Smooth muscle cell (in vitro differentiated cells): ENCODE measurements at regions not wholly inside any gene's neighbourhood (a gene's known extent, or its start where the extent isn't known, plus 50 kb on each side); places are given as distances from the start of the nearest gene placed in this dataset.

Experiments used
- DNase-seq: peaks from one replicate; lab custom pipeline; 2025; ENCODE audit not compliant: unreplicated experiment; lab: John Stamatoyannopoulos, UW
- H2AFZ ChIP-seq: fragments of 200-600 bp; sonication (generic); 2 replicates; pipeline ENCODE4 v1.6.0; 2016; ENCODE audit warnings: antibody characterized with exemption, low read depth, mild to moderate bottlenecking
- H3F3A ChIP-seq: fragments of 200-600 bp; sonication (generic); 2 replicates; pipeline ENCODE4 v1.6.0; 2017; ENCODE audit warnings: antibody characterized with exemption, low read depth
- H3K27ac ChIP-seq: fragments of 200-600 bp; sonication (generic); 2 replicates; pipeline ENCODE4 v1.5.1; 2016; ENCODE audit warnings: low read depth, mild to moderate bottlenecking
- H3K27me3 ChIP-seq: fragments of 200-600 bp; sonication (generic); 2 replicates; pipeline ENCODE4 v1.6.1; 2016; ENCODE audit warnings: low read depth, mild to moderate bottlenecking
- H3K36me3 ChIP-seq: fragments of 200-600 bp; sonication (generic); 2 replicates; pipeline ENCODE4 v1.5.1; 2016; ENCODE audit warnings: low read depth
- H3K4me1 ChIP-seq: fragments of 200-600 bp; sonication (generic); 2 replicates; pipeline ENCODE4 v1.5.1; 2016; ENCODE audit warnings: low read depth
- H3K4me2 ChIP-seq: fragments of 200-600 bp; sonication (generic); 2 replicates; pipeline ENCODE4 v1.6.0; 2016; ENCODE audit warnings: mild to moderate bottlenecking
- H3K4me3 ChIP-seq: fragments of 200-600 bp; sonication (generic); 2 replicates; pipeline ENCODE4 v1.5.1; 2016; ENCODE audit warnings: mild to moderate bottlenecking
- H3K79me2 ChIP-seq: fragments of 200-600 bp; sonication (generic); 2 replicates; pipeline ENCODE4 v1.6.0; 2016; ENCODE audit warnings: low read depth, mild to moderate bottlenecking
- H3K9ac ChIP-seq: fragments of 200-600 bp; sonication (generic); 2 replicates; pipeline ENCODE4 v1.6.0; 2016; ENCODE audit warnings: low read depth
- H3K9me3 ChIP-seq: fragments of 200-600 bp; sonication (generic); replicated peaks from 2 replicates; pipeline ENCODE4 v1.5.1; 2016; ENCODE audit warnings: low read depth
- H4K20me1 ChIP-seq: fragments of 200-600 bp; sonication (generic); 2 replicates; pipeline ENCODE4 v1.6.0; 2016; ENCODE audit warnings: low read depth
- WGBS: methylation state at CpG from one replicate; pipeline ENCODE4 v1.1.7; 2016; ENCODE audit warnings: low lambda C conversion rate; 5-methylcytosine and 5-hydroxymethylcytosine counted together
- TF ChIP-seq, protein P1 (sequence below): fragments of 200-600 bp; sonication (generic); IDR thresholded peaks from 2 replicates; pipeline ENCODE4 v1.5.1; 2017; ENCODE audit warnings: borderline replicate concordance, mild to moderate bottlenecking, antibody characterized with exemption; ENCODE audit not compliant: insufficient read depth, poor library complexity, severe bottlenecking

DNA sequence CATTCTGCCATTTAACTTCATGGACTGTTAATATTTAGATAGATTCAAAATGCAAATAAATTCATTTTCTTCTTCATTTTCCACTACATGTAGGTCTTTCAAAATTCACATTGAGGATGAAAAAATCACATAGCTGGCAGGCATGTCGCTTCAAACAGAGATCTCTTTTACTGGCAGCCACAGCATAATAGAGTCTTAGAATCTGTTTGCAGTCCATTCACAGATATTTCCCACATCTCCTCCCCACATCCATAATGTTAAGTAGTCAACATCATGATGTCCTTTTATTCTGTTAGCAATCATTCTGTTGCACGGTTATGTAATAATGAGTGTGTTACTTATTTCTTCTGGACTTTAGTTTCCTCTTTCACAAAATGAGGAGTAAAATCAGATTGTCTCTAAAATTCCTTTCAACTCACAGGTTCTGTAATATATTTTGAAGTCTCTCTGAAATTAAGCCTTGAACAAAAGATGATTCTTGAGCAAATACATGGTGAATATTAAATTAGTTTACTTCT lies 257.5 kb upstream of the SNX7 start:
- no peaks in the 10 kb centered on the region for H4K20me1 ChIP-seq
- H3K36me3 ChIP-seq: no peaks in the 10 kb centered on the region
- no peaks in the 10 kb centered on the region for H3F3A ChIP-seq
- H2AFZ ChIP-seq: peak overlapping the region; percentile 75
- H3K4me3 ChIP-seq: no peak overlapping the region
- H3K27me3 ChIP-seq: no peaks in the 10 kb centered on the region
- TF ChIP-seq, protein P1, sequence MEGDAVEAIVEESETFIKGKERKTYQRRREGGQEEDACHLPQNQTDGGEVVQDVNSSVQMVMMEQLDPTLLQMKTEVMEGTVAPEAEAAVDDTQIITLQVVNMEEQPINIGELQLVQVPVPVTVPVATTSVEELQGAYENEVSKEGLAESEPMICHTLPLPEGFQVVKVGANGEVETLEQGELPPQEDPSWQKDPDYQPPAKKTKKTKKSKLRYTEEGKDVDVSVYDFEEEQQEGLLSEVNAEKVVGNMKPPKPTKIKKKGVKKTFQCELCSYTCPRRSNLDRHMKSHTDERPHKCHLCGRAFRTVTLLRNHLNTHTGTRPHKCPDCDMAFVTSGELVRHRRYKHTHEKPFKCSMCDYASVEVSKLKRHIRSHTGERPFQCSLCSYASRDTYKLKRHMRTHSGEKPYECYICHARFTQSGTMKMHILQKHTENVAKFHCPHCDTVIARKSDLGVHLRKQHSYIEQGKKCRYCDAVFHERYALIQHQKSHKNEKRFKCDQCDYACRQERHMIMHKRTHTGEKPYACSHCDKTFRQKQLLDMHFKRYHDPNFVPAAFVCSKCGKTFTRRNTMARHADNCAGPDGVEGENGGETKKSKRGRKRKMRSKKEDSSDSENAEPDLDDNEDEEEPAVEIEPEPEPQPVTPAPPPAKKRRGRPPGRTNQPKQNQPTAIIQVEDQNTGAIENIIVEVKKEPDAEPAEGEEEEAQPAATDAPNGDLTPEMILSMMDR: no peak
- no peak overlapping the region for H3K27ac ChIP-seq
- no peaks in the 10 kb centered on the region for H3K79me2 ChIP-seq
- no peak overlapping the region for H3K4me2 ChIP-seq
- DNase-seq: no peak
- 82% methylated on average over 2 of the region's 2 CpGs for WGBS
- H3K4me1 ChIP-seq: no peaks in the 10 kb centered on the region
- no peaks in the 10 kb centered on the region for H3K9me3 ChIP-seq
- no peak overlapping the region for H3K9ac ChIP-seq

DNA sequence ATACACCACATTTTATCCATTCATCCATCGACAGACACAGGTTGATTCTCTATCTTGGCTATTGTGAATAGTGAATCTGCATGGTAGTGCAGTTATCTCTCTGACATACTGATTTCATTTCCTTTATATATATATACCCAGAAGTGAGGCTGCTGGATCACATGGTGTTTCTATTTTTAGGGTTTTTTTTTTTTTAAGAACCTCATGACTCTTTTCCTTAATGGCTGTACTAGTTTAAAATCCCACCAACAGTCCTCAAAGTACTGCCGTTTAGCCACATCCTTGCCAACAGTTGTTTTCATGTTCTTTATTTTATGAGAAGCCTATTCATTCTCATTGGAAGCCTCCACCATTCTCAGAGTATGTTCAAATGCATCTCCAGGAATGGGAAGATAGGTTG lies 258.7 kb upstream of the SNX7 start:
- Histone ChIP-seq H3F3A (no peaks in the 10 kb centered on the region), H3K9me3 (no peaks in the 10 kb centered on the region), H3K4me2 (no peak overlapping the region), H3K79me2 (no peaks in the 10 kb centered on the region), H4K20me1 (no peaks in the 10 kb centered on the region), H3K27me3 (no peaks in the 10 kb centered on the region), H3K36me3 (no peaks in the 10 kb centered on the region), H3K4me1 (no peaks in the 10 kb centered on the region), H3K9ac (no peak overlapping the region), H3K27ac (no peak overlapping the region), H2AFZ (peak overlapping the region; percentile 32), H3K4me3 (no peak overlapping the region)
- TF ChIP-seq, protein P1: no peak
- DNase-seq: no peak
- 85% methylated on average over 2 of the region's 2 CpGs for WGBS

GRCh38 chr1:98400446-98400845 lies 261.1 kb upstream of the SNX7 start:
- no peak for DNase-seq
- no peaks in the 10 kb centered on the region for H3K27me3 ChIP-seq
- H3K79me2 ChIP-seq: no peaks in the 10 kb centered on the region
- no peak overlapping the region for H3K4me3 ChIP-seq
- no peak overlapping the region for H3K9ac ChIP-seq
- no peaks in the 10 kb centered on the region for H3K4me1 ChIP-seq
- H2AFZ ChIP-seq: no peak overlapping the region
- TF ChIP-seq, protein P1: no peak
- 85% methylated on average over 2 of the region's 2 CpGs for WGBS
- H4K20me1 ChIP-seq: no peaks in the 10 kb centered on the region
- no peaks in the 10 kb centered on the region for H3F3A ChIP-seq
- no peaks in the 10 kb centered on the region for H3K9me3 ChIP-seq
- no peak overlapping the region for H3K27ac ChIP-seq
- H3K4me2 ChIP-seq: no peak overlapping the region
- H3K36me3 ChIP-seq: no peaks in the 10 kb centered on the region

DNA sequence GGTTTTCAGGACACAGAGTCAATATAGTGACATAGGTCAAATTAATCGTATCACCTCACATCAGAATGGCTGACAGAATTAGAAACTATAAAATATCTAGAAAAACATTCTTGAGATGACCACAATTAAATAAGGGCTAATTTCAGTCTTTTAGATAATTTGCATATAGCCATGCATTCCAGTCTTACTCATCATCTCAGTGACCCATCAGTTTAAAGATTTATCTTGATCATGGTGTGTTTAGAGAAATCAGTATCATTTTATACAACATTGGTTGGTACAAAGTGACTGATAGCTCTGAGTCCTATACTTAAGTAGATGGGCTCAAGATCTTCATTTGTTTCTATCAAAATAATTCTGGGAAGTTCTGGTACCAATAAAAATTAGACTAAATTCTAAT lies 262.3 kb upstream of the SNX7 start:
- Histone ChIP-seq H3K9ac (no peak overlapping the region), H3K9me3 (no peaks in the 10 kb centered on the region), H3F3A (no peaks in the 10 kb centered on the region), H3K27me3 (no peaks in the 10 kb centered on the region), H3K4me3 (no peak overlapping the region), H2AFZ (no peak overlapping the region), H3K4me1 (no peaks in the 10 kb centered on the region), H3K27ac (no peak overlapping the region), H4K20me1 (no peaks in the 10 kb centered on the region), H3K36me3 (no peaks in the 10 kb centered on the region), H3K4me2 (no peak overlapping the region), H3K79me2 (no peaks in the 10 kb centered on the region)
- DNase-seq: no peak
- TF ChIP-seq, protein P1: no peak
- 100% methylated on average over 1 of the region's 1 CpG for WGBS
